K562 (cell line): ENCODE measurements at regions not wholly inside any gene's neighbourhood (a gene's known extent, or its start where the extent isn't known, plus 50 kb on each side); places are given as distances from the start of the nearest gene placed in this dataset.

Source experiments
- ARNT ChIP-seq, 2 experiments: fragments of 450-650 bp; IDR thresholded peaks; 2 replicates each; pipeline ENCODE4 v1.6.1; 2016; ENCODE audit warnings: mild to moderate bottlenecking in 1 of 2
- CHCHD3 ChIP-seq: fragments of 250-450 bp; sonication (Bioruptor Pico); IDR thresholded peaks from 2 replicates; pipeline ENCODE4 v2.1.2; 2022; ENCODE audit warnings: mild to moderate bottlenecking
- GMEB1 ChIP-seq: fragments of 250-450 bp; sonication (Bioruptor Pico); IDR thresholded peaks from 2 replicates; pipeline ENCODE4 v1.4.0; 2020; ENCODE audit warnings: mild to moderate bottlenecking
- MAFF ChIP-seq: IDR thresholded peaks from 2 replicates; pipeline ENCODE4 v1.6.1; 2012; ENCODE audit warnings: low read length, improper control_type of control experiment
- PCBP2 ChIP-seq: fragments of 200-400 bp; formaldehyde crosslinking; IDR thresholded peaks from 2 replicates; pipeline ENCODE4 v1.6.1; 2018; ENCODE audit warnings: low read length, low read depth, mild to moderate bottlenecking, moderate library complexity; ENCODE audit not compliant: poor library complexity, severe bottlenecking
- POLR2A ChIP-seq: fragments of 450-650 bp; conservative IDR thresholded peaks from 2 replicates; pipeline ENCODE4 v1.6.1; 2016
- SIN3A ChIP-seq, 2 experiments: fragments of 150-350 bp in 1 of 2; IDR thresholded peaks; 2 replicates each; pipeline ENCODE4 v1.6.1; 2011 to 2016; ENCODE audit warnings: borderline replicate concordance in 2 of 2, low read depth in 2 of 2, low read length in 2 of 2, mild to moderate bottlenecking in 2 of 2, moderate library complexity in 2 of 2; ENCODE audit not compliant: control insufficient read depth in 1 of 2
- ZBTB8A ChIP-seq: fragments of 450-650 bp; IDR thresholded peaks from 2 replicates; pipeline ENCODE4 v1.6.1; 2018; ENCODE audit warnings: mild to moderate bottlenecking, moderate library complexity; ENCODE audit not compliant: partially characterized antibody
- ZNF274 ChIP-seq: IDR thresholded peaks from 2 replicates; pipeline ENCODE4 v1.6.1; 2011; ENCODE audit warnings: low read depth, mild to moderate bottlenecking, low read length, moderate library complexity, borderline replicate concordance
- ZNF436 ChIP-seq: fragments of 250-450, 450-650 bp; sonication (Bioruptor Pico); formaldehyde crosslinking; IDR thresholded peaks from 2 replicates; pipeline ENCODE4 v1.7.0; 2020; ENCODE audit warnings: mild to moderate bottlenecking
- TF ChIP-seq, protein P1 (sequence below), 3 experiments: IDR thresholded peaks in 2 of 3; conservative IDR thresholded peaks in 1 of 3; 2 replicates each; pipeline ENCODE4 v1.5.1; 2011 to 2012; ENCODE audit warnings: low read length in 3 of 3, mild to moderate bottlenecking in 3 of 3, control low read depth in 2 of 3, improper control_type of control experiment in 1 of 3, inconsistent platforms in 1 of 3, low read depth in 1 of 3, mixed read lengths in 1 of 3, moderate library complexity in 1 of 3; ENCODE audit not compliant: insufficient read depth in 2 of 3
- TF ChIP-seq, protein P2 (sequence below): fragments of 450-650 bp; formaldehyde crosslinking; IDR thresholded peaks from 2 replicates; pipeline ENCODE4 v1.4.0; 2020; ENCODE audit warnings: mild to moderate bottlenecking, mixed read lengths

DNA sequence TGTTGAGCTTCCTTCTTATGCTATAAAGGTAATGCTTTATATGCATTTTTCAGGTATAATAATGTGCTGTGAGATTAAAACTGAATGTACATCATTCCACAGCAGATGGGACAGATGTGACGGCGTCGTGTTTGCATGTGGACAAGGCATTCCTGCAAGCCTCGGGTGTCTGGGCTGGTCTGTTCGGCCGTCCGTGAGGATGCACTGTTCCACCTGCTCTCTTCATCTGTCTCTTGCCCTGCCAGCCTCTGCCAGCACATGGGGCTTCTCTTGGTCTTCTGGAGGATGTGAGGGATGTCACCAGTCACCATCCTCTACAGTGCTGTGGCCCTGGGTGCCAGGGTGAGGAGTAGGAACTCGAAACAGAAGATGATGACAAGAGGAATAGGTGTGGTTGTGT is 223.2 kb downstream of the ERMARD start:
- TF ChIP-seq CHCHD3 (CRISPR knock-in tag) (no peak), ZNF436 (CRISPR knock-in tag) (no peak), ZBTB8A (no peak), POLR2A (no peak), MAFF (no peak), GMEB1 (CRISPR knock-in tag) (no peak), ARNT (IDR thresholded peaks at IDR 0.05) (no peak), ZNF274 (no peak), SIN3A (IDR thresholded peaks at IDR 0.05; ENCODE audit: borderline replicate concordance in 2 of 2, control insufficient read depth in 1 of 2, low read depth in 2 of 2, low read length in 2 of 2) (no peak), PCBP2 (no peak)
- TF ChIP-seq, protein P1, sequence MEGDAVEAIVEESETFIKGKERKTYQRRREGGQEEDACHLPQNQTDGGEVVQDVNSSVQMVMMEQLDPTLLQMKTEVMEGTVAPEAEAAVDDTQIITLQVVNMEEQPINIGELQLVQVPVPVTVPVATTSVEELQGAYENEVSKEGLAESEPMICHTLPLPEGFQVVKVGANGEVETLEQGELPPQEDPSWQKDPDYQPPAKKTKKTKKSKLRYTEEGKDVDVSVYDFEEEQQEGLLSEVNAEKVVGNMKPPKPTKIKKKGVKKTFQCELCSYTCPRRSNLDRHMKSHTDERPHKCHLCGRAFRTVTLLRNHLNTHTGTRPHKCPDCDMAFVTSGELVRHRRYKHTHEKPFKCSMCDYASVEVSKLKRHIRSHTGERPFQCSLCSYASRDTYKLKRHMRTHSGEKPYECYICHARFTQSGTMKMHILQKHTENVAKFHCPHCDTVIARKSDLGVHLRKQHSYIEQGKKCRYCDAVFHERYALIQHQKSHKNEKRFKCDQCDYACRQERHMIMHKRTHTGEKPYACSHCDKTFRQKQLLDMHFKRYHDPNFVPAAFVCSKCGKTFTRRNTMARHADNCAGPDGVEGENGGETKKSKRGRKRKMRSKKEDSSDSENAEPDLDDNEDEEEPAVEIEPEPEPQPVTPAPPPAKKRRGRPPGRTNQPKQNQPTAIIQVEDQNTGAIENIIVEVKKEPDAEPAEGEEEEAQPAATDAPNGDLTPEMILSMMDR (IDR thresholded peaks at IDR 0.05 in 2 of 3, conservative IDR thresholded peaks at IDR 0.05 in 1 of 3; ENCODE audit: insufficient read depth in 2 of 3, low read depth in 1 of 3, low read length in 3 of 3), result no peak
- TF ChIP-seq, protein P2, sequence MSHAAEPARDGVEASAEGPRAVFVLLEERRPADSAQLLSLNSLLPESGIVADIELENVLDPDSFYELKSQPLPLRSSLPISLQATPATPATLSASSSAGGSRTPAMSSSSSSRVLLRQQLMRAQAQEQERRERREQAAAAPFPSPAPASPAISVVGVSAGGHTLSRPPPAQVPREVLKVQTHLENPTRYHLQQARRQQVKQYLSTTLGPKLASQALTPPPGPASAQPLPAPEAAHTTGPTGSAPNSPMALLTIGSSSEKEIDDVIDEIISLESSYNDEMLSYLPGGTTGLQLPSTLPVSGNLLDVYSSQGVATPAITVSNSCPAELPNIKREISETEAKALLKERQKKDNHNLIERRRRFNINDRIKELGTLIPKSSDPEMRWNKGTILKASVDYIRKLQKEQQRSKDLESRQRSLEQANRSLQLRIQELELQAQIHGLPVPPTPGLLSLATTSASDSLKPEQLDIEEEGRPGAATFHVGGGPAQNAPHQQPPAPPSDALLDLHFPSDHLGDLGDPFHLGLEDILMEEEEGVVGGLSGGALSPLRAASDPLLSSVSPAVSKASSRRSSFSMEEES (CRISPR knock-in tag), result no peak
